DMS153 (cell line): ENCODE measurements at regions not wholly inside any gene's neighbourhood (a gene's known extent, or its start where the extent isn't known, plus 50 kb on each side); places are given as distances from the start of the nearest gene placed in this dataset.

Experiments used
- DNase-seq: peaks from one replicate; lab custom pipeline; 2025; lab: John Stamatoyannopoulos, UW

DNA sequence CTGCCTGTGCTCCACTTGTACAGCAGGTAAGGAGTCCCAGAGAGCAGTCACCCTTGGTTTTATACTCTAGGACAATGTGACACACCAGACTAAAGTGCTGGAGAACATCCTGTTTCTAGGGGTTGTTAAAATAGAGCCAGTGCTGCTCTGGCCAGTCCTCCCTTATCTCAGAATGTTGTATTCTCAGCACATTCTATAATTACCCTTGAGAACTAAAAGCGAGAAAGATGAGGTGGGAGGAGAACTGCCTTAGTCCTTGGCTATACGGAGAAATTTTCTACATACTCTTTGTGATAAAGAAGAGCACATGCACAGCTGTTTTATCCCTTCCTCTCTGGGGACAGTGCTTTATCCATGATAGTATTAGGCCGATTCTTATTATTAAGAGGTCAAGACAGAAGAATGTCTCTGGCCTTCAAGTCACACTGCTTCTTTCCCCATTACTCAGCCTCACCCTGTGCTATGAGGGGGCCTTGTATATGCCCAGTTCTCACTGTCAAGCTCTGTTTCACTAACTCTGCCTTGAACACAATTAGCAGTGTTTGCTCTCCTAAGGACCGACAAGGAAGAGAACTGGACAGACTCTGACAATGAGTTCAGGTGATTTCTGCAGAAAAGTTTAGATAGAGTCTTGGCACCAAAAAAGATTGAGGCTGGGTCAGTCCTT lies 385.8 kb downstream of the TRIB2 start:
- DNase-seq = no peak

DNA sequence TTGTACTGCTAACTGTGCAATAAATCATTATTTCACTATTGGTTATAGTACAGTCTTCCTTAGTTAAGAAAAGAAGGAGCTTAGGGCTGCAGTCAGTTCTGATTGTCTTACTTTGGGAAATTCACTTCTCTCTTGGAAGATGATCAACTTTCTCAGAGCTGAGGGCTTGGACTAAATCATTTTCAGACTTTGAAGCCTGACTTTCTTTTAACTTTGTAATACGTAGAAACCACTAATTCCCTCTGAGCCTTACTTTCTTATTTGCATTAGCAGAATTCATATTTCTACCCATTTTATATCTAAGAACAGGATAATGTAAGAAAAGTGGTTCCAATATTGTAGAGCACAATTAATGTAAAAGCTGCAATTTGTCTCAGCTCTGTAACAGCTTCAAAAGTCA lies 386.4 kb downstream of the TRIB2 start:
- no peak for DNase-seq

DNA sequence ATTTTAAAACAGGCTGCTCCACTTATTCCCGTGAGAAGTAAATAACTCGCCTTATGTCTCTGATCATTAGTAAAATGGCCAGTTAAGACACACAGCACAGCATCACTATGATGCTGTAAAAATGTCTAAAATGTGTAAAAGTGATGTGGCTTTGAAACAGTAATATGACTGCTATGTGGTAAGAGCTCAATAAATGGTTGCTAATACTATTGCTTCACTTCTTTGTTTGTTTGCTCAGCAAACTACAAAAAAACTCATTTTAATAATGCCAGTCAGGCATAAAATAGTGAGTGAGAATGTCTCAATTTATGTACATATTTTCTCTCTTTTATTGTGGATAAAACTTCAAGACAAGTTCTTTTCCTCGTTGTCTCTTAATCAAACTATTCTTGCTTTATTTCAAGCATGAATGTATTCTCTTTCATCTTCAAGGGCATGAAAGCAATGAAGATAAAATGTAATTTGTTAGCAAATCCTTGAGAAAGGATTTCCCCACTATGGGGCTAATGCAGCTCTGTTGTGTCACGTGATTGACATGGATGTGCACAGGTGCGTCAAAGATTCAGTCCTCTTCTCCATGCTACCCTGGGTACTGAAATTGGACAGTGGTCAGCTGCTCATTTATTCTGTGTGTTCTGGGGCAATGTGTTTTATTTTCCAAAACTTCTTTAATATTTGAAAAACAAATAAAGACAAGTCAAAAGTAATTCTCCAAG lies 387.2 kb downstream of the TRIB2 start:
- no peak for DNase-seq

DNA sequence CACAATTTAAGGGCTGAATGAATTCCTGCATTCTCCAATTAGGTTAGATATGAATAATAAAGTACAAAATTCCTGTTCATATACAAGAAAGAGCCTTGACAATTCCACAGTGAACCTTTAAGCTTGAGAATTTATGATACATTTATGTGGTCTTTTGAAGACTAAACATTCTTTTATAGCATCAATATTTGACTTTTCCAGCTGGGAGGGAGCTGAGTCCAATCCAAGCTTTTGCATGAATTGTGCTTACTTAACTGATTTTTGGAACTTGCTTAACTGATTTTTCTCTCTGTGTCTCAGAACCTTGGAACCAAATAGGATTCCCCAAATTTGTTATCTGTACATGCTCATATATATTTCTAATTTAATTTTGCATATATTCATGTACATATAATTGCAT lies 388.0 kb downstream of the TRIB2 start:
- DNase-seq = no peak

DNA sequence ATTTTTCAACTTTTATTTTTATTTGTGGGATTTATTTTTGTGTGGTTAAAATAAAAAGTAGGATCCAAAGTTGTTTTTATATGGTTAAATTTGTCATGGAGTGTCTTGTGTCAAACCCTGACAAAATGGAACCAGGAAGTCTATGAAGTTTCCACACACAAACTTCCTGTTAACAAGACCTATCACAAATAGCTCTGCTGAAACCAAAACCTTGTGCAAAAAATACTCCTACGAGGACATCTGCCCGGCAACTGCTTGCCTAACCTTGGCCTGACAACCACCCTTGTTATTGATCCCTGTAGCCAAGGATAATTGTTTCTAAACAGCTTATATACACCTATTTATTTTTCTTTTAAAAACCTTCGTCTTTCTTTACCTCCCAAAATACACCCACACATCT lies 389.6 kb downstream of the TRIB2 start:
- DNase-seq = no peak

DNA sequence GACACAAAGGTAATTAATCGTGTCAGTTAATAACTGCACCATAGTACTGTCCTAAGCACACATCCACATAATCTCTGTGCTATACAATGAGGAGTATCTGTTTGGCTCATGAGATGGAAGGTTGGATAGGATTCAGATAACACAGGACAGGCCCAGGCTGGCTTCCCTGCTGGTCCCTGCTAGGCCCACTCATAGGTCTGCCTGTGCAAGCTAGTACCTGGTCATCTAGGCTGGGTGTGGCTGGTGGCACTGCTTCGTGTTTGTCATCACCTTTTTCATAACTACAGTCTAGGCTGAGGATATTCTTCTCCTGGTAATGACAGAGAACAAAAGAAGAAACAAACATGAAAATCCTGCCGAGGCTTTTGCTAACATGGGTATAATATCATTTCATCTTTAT lies 392.8 kb downstream of the TRIB2 start:
- DNase-seq = no peak

DNA sequence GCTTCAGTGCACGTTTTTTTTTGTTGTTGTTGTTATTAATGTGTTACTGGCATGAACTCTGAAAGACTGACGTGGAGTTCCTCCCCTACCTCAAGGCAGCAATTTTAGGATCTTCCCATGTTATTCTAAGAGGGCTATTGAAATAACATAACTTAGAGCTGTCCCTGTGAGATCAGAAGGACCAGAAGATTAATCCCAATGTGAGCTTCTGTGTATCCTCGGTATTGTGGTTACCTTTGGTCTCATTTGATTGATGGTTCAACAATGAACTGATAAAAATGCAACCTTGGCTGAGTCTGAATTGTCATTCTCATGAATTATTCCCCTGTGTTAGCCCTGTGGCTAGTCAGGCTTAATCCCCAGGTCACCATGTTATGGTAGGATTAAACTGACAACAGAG lies 394.1 kb downstream of the TRIB2 start:
- DNase-seq = no peak

DNA sequence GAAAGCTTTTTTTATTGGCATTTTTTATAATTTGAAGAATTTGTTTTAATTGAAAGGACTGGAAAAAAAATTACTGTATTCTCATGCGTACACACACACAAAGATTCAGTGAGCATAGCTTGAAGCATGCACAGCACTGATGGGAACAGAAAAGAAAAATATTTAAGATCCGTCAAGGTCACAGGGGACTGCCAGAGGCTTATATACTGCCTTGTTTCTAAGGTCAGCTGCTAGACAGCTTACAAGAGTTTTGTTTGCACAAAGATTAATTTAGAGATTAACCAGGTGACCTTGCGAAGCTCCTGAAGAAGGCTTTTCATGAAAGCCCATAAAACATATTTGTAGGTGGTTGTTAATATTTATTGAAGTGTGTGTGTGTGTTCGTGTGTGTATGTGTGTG lies 396.3 kb downstream of the TRIB2 start:
- DNase-seq = no peak

DNA sequence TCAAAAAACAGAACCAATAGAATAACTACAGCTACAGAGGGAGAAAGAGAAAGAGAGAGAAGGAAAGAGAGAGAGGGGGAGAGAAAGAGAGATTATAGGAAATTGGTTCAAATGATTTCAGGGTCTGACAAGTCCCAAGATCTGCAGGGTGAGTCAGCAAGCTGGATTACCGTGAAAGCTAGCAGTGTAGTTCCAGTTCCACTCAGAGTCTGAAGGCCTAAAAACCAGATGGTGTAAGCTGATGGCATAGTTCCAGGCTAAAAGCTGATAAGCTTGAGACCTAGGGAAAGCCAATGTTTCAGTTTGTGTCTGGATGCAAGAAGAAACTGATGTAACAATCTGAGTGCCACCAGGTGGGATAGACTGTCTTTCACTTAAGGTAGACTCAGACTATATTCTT lies 397.7 kb downstream of the TRIB2 start:
- no peak for DNase-seq

DNA sequence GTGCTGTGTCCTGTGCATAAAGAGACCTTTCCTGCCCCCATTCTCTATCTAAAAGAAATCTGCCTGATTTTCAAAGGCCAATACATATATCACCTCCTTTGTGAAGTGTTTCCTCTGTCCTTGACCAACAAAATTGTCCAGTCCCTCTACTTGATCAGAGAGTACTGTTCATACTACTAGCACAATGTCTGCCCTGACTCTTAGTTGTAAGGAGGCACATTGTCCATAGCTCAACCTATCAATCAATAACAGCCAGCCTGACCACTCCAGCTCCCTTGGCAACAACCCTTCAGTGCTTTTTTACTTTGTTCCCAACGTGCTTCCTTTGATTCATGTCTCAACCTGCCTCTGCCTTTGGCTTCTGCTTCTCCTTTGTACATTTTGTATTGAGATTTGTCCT lies 398.9 kb downstream of the TRIB2 start:
- DNase-seq = peak; percentile 70

DNA sequence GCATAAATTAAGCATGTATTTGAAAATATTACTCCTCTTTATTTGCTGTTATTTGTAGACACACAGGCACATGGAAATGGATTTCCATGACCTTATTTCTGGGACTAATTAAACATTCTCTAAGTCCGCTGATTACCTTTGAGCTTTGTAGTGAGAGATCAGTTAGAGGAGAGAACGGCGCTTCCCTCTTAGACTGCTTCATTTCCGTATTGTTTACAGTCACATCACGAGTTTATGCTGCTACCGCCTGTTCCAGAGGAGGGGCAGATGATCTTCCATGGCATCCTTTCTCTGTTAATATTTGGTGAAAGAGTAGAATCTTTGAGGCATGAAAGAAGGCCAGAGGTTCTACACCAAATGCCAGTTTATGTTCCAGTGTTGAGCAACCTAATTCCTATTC lies 404.4 kb downstream of the TRIB2 start:
- DNase-seq = peak; percentile 27

DNA sequence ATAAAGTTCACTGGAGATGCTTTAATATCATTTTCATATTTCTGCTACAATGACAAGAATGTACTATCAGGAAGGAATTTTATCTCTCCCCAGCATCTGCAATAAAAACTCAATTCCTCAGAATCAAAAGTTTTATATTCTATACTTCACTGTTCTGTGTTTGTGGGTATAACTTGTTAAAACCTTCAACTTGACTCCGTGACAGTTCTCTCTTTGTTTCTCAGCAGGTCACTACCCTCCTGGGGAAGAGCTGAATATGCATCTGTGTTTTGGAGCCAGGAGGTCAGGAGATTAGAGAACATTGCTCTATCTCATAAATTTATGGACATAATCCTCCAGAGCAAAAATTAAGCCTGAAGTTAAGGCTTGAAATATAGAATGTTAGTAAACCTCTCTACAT lies 411.4 kb downstream of the TRIB2 start:
- DNase-seq = no peak

DNA sequence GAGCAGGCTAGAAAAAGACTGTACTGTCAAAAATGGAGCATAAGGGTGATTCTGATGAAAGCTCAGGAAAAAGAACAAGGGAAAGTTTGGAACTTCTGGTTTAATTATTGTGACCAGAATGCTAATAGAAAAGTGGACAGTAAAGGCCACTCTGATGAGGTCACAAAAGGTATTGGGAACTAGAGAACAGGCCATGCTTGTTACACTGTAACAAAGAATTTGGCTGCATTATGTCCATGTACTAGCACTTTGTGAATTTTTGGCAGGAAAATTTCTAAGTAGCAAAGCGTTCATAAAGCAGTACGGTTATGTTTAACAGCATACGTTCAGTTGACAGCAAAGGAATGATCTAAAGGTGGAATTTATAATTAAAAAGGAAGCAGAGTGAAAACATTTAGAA lies 418.6 kb downstream of the TRIB2 start:
- no peak for DNase-seq

DNA sequence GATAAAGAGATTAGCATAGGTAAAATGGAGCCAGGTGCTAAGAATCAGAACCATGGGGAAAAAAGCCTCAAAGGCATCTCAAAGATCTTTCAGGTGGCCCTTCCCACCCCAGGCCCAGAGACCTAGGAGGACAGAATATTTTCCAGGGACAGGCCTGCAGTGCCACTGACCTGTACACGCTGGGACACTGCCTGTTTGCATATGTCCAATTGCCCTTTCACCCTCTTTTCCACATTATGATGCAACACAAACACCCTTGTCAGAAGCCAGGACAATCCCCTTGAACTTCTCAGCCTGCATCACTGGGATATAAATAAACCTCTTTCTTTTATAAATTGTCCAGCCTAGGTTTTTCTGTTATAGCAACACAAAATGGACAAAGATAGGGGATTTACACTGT lies 419.1 kb downstream of the TRIB2 start:
- DNase-seq = no peak

DNA sequence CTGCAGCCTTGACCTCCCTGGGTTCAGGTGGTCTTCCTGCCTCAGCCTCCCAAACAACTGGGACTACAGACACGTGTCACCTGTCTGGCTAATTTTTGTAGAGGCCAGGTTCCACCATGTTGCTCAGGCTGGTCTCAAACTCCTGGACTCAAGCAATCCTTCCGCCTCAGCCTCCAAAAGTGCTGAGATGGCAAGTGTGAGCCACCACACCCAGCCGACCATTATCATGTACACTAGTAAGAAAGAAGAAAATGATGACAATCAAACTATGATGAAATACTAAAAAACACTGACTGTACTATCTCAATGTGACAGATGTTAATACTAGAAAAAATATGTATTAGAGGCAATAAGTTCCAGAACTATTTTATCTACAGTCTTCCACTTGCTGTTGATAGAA lies 420.9 kb downstream of the TRIB2 start:
- DNase-seq = no peak

DNA sequence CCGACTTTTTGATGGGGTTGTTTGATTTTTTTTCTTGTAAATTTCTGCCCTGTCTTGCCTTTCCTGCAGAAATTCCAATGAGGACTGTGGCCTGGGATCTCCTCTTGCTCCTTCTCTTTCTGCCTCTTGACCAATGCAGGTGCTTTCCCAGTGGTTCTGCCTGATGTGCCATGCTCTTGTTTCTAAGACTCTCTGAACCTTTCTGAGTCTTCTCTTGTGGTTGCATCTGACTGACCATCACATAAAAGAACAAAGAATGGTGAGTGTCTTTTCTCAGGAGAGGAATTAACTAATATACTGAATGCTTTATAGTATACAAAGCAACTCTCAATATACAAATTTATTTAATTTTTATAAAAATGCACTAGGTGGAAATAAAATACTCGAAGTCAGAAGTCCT lies 424.6 kb downstream of the TRIB2 start:
- no peak for DNase-seq

DNA sequence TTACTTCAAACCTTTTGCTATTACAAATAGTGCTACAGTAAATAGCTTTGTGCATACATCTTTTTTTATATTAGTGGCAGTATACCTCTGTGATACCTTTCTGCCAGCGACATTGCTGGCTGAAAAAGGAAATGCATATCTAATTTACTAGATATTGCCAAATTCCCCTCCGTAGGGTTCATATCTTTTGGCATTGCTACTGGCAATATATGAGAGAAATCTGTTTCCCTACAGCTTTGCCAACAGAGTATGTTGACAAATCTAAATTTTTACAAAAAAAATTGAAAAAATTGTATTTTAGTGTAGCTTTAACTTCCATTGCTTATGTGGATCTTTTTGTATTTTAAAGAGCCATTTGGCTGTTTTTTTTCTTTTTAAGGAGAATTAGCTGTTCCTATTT lies 426.7 kb downstream of the TRIB2 start:
- DNase-seq = no peak

DNA sequence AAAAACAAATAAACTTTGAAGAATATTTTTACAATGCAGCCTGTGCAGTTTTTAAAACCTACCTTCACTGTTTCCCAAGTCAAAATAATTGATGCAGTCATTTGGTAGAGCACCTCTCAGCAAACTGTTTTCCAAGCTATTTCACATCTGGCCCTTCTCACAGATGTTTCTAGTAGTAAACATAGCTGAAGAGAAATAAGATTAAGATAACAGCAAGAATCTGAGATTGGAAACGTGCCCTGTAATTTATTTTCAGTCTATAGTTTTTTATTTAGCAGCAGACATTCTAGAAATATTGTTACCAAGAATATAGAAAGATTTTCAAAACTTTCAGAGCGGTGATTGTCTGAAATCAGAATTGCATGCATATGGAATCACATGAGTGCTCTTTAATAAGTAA lies 440.2 kb downstream of the TRIB2 start:
- DNase-seq = no peak

DNA sequence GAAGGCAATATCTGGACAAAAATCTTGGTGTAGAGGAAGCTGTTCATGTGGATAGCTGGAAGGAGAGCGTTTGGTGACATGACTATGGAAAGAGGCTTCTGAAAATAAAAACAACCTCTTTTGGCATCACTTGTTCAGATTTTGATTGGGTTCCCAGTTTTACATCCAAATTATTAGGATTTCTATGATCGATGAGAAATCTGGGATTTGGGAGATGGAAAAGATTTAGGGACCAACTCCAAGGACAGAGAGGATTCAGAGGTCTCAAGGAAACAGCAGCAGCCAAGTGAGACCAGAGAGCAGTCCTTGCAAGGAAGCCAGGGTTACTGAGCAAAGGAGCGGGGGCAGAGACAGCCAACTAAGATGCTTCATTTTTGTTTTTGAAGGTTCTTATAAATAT lies 441.7 kb downstream of the TRIB2 start:
- DNase-seq = no peak

DNA sequence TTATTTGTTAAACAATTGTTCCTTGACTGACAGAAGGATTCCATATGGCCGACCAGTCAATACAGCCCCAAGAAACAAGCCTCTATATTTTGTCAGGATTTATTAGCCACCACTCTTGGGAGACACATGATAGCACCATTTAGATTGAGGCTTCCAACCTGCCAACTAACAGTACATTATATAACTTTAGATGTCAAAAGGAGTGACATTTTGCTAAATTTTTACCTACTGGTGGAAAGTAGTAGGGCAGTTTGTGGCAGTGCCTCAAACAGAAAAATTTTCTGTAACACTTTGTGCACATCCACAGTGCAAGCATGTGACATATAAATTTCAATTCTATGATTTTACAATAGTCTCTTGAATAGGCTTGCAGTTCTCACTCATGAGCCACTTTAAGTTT lies 464.0 kb downstream of the TRIB2 start:
- no peak for DNase-seq

DNA sequence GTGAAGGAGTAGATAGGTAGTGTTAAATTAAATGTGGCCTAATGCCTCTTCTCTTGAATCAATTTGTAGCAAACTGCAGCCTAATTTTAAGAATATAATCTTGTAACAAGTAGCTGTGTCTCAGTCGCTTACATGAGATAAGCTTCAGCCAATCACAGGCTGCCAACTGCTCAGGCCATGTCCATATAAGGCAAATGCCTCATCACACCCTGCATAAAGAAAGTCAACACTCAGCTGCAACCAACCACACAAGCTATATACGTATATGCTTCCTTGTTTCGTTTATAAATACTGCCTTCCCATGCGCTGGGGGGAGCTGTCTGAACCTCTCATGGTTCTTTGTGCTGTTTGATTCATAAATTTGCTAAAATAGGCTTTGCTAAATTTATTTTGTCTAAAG lies 476.3 kb downstream of the TRIB2 start:
- DNase-seq = no peak

DNA sequence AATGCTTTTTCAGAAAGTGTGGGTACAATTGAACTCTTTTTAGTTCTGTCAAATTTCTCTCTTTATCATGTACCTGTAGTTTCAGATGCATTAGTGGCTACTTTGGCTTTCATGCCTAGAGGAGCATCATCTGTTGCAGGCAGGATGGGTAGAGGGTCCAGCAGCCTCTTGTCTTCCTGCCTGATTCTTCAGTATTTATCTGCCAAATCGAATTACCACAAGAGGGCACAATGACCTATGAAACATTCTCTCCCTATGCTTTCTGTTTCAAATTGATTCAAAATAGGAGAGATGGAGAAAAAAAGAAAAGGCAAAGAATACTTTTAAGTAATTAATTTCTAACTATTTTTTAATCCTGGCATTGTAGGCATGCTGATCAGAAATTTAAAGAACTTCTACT lies 477.2 kb downstream of the TRIB2 start:
- DNase-seq = no peak

DNA sequence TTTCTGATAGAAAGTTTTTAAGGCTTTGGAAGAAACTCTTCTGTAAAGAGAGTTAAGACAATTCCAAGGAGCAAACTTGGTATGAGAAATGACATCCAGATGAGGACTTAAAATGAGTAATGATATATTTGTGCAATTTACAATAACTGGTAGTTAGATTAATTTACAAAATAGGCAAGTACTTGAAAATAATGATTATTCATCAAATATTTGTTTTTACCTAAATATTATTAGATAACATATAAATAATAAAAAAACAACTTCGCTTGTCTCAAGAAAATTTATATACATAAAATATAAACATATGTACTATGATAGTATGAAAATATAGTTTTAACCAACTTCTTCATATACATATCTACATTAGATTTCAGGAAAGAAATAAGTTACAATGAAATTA lies 478.5 kb downstream of the TRIB2 start:
- no peak for DNase-seq

DNA sequence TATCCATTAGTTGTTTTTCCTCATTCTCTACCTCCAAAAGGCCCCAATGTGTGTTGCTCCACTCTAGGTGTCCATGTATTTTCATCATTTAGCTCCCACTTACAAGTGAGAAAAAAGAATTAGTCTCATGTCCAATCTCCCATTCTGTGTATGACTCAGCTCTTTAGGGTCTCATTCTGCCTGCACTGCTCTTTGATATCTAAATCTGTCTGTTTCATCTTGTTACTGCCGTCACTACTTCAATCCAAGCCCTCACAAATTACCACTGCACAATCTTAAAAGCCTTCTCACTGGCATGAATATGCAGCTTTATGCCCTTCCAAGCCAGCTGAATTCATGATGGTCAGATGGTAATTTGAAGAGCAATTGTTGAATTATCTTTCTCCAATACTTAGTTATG lies 480.5 kb downstream of the TRIB2 start:
- DNase-seq = no peak
